Body of pancreas (tissue), 4 donors: ENCODE measurements at regions not wholly inside any gene's neighbourhood (a gene's known extent, or its start where the extent isn't known, plus 50 kb on each side); places are given as distances from the start of the nearest gene placed in this dataset.

Experiments
- CTCF ChIP-seq, 7 experiments: fragments of 450-650 bp in 4 of 7; fragments of 200-600 bp in 3 of 7; sonication (generic) in 3 of 7; IDR thresholded peaks; one replicate each; pipeline ENCODE4 v1.5.1; 2016 to 2019; ENCODE audit warnings: antibody characterized with exemption in 7 of 7
- POLR2A ChIP-seq, 3 donors: fragments of 450-650 bp; IDR thresholded peaks; one replicate each; pipeline ENCODE4 v1.6.1; 2016; ENCODE audit warnings: antibody characterized with exemption in 3 of 3, mild to moderate bottlenecking in 2 of 3

- TF ChIP-seq POLR2A (IDR thresholded peaks at IDR 0.05) (no peak), CTCF (IDR thresholded peaks at IDR 0.05) (no peak)
Observed at GRCh38 chr3:72539856-72540255, 308.4 kb downstream of the SHQ1 start.
